ENCODE measurements at regions not wholly inside any gene's neighbourhood (a gene's known extent, or its start where the extent isn't known, plus 50 kb on each side); places are given as distances from the start of the nearest gene placed in this dataset.

GRCh38 chr5:125041798-125042197, 295.4 kb upstream of the ZNF608 start:
- ChIA-PET POLR2A (interaction anchor here (0.6 kb wide), 1 partner anchor 310 kb away, joined by 3 read pairs; no protein-coding TSS in a partner anchor), CTCF (no interaction called here)
- no peak for DNase-seq (ENCODE audit: extremely low spot score)
- no peak for TF ChIP-seq CTCF (IDR thresholded peaks at IDR 0.05; ENCODE audit: control extremely low read depth, extremely low read depth, low read depth, missing control alignments)

GRCh38 chr5:125042261-125042890, 295.9 kb upstream of the ZNF608 start:
- POLR2A ChIA-PET = no interaction called here
- DNase-seq (ENCODE audit: extremely low spot score) = no peak
- CTCF ChIA-PET = no interaction called here
- TF ChIP-seq CTCF (IDR thresholded peaks at IDR 0.05; ENCODE audit: control extremely low read depth, extremely low read depth, low read depth, missing control alignments) = no peak

GRCh38 chr5:125043781-125044391, 297.4 kb upstream of the ZNF608 start:
- ChIA-PET POLR2A (no interaction called here), CTCF (interaction anchor here (1.0 kb wide), 1 partner anchor 8 kb away, joined by 3 read pairs; no protein-coding TSS in a partner anchor)
- no peak for DNase-seq (ENCODE audit: extremely low spot score)
- TF ChIP-seq CTCF (IDR thresholded peaks at IDR 0.05; ENCODE audit: control extremely low read depth, extremely low read depth, low read depth, missing control alignments) = no peak

GRCh38 chr5:125044491-125045282, 298.2 kb upstream of the ZNF608 start:
- ChIA-PET CTCF (interaction anchor here (1.0 kb wide), 1 partner anchor 9 kb away, joined by 3 read pairs; no protein-coding TSS in a partner anchor), POLR2A (no interaction called here)
- no peak for DNase-seq (ENCODE audit: extremely low spot score)

GRCh38 chr5:125045646-125046045, 299.2 kb upstream of the ZNF608 start:
- DNase-seq (ENCODE audit: extremely low spot score) = no peak
- no peak for TF ChIP-seq CTCF (IDR thresholded peaks at IDR 0.05; ENCODE audit: control extremely low read depth, extremely low read depth, low read depth, missing control alignments)
- ChIA-PET CTCF (no interaction called here), POLR2A (no interaction called here)

More at GRCh38 chr5:125044491-125045282, 298.2 kb upstream of the ZNF608 start:
- no peak for TF ChIP-seq CTCF (IDR thresholded peaks at IDR 0.05; ENCODE audit: control extremely low read depth, extremely low read depth, low read depth, missing control alignments)

- no peak for DNase-seq (ENCODE audit: extremely low spot score)
- CTCF ChIA-PET = interaction anchor here (0.8 to 1.9 kb wide), 6 partner anchors 9 to 82 kb away, joined by 3 to 5 read pairs (median 4); no protein-coding TSS in a partner anchor
- POLR2A ChIA-PET = no interaction called here
- TF ChIP-seq CTCF (IDR thresholded peaks at IDR 0.05; ENCODE audit: control extremely low read depth, extremely low read depth, low read depth, missing control alignments) = no peak
Measured at GRCh38 chr5:125046838-125047237, 300.4 kb upstream of the ZNF608 start.

Data from GM10248 (cell line).